Ecto neural progenitor cell (in vitro differentiated cells): ENCODE measurements at regions not wholly inside any gene's neighbourhood (a gene's known extent, or its start where the extent isn't known, plus 50 kb on each side); places are given as distances from the start of the nearest gene placed in this dataset.
A peak's percentile ranks its signal among the peaks of the same experiment; 100 is the strongest.

ENCODE experiments used
- DNase-seq: peaks from one replicate; pipeline ENCODE4 v3.0.0-alpha.2; 2018; ENCODE audit warnings: low spot score

DNA sequence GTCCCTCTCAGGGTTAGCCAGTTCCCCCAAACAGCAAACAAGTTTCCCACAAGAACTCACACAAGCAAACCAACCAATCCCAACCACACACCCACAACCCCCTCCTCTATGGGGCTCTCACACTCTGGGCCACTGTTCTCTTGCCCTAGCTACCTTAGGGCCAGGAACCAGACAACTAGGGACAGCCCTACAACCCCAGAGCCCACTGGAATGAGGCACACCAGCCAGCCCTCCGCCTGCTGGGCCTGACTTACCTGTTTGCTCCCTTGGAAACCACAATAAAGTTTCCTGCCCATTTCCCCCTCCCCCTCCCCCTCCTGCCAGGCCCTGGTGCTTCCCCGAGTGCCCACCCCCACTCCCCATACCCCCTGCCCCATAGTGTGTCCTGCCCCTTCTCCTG is 132.6 kb downstream of the WDR11 start:
- DNase-seq, result peak; percentile 32

DNA sequence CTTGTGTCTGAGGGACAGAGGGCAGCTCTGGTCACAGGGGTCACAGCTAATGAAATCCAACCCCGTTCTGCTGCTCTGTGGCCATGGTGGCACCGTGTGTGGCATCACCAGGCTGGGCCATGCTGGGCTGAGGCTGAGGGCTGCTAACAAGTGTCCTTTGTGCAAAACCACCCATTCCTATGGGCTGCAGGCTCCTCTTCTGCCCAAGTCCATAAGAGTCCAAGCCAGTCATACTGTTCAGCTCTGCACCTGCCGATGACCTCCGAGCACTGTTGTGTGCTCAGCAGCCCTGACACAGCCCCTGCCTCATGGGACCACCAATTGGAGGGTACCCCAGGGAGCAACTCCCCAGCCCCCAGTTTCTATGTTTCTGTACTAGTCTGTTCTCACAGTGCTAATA is 133.1 kb downstream of the WDR11 start:
- DNase-seq, result peak; percentile 25

DNA sequence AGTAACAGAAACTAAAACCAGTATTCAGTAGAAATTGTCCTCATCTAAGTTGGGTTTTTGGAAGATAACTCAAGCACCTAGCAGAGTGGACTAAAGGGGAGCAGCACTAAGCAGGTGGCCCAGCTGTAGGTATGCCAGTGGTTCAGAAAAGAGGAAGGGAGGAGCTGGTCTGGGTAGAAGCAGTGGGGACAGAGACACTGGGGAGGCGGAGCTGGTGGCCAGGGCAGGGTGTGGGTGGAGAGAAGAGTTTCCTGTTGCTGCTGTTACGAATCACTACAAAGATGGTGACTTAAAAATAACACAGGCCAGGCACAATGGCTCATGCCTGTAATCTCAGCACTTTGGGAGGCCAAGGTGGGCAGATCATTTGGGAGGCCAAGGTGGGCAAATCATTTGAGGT is 136.2 kb downstream of the WDR11 start:
- peak; percentile 15 for DNase-seq

DNA sequence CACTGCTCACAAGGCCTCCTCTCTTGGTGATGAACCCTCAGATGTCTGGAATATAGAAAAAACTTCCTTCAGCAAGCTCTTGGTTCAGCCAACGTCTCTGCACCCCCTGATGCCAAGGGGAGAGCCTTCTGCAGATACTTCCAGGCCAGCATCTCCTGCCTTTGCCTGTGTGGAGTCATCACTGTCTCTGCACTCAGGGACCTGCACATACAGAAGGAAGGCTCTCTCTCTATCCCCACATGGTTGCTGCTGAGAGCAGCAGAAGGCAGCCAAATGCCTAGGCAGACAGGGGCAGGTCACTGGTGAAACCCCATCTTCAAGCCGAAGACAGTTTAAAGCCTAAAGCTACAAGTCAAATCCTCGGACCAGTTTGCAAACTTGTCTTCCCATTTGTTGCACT is 137.6 kb downstream of the WDR11 start:
- DNase-seq, result peak; percentile 28

DNA sequence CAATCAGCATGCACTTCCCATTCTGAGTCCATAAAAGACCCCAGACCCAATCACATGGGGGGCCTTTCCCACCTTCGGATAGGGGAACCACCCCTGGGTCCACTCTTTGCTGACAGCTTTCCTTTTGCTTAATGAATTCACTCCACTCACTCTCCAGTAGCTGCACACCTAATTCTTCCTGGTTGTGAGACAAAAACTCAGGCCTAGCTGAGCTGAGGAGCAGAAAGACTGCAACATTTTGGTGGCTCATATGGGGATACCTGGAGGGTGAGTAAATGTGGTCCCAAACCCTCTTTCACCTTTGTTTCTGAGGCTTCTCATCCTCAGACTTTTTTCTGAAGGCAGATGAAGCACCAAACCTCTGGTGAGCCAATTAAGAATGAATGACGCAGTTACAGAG is 138.1 kb downstream of the WDR11 start:
- DNase-seq, result no peak

DNA sequence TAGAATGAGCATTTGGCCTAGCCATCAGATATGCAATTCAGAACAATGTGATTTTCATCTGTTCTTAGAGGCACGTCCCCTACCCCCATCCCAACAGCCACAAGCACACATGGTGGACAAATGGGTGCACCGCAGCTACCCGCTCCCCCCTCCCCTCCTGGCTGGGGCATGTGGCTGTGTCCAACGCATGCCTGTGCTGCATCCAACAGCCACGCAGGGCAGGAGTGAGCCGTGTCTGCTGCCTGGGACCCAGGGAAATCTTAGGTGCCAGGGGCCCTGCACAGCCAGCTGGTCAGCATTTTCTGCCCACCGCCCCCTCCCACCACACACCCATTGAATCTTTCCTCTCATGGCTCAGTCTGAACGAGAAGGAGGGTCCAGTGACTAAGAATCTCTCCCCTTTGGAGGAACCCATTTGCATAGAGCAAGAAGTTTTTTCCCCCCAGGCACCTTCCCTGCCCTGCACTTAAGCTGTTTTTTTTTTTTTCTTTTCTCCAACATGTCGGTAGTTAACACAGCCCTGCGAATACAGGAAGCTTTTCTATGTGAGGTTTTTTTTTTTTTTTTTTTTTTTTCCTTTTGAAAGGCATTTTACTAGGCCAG is 138.9 kb downstream of the WDR11 start:
- DNase-seq, result no peak

DNA sequence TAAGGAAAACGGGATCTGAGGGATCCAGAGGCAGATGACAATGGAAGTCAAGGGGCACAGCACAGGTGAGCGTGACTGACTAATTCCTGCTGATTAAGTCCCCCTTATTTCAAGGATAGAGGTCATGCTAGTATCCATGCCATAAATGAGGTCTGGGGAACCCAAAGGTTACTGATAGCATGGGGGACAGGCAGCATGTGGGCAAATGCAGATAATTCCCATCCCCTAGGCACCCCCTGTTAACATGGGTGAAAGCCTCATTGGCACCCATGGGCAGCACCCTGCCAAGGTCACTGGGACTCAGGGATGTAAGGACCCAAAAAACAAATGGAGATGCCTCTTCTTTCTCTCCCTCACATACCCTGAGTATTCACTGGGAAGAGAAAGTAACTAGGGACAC is 139.7 kb downstream of the WDR11 start:
- no peak for DNase-seq

DNA sequence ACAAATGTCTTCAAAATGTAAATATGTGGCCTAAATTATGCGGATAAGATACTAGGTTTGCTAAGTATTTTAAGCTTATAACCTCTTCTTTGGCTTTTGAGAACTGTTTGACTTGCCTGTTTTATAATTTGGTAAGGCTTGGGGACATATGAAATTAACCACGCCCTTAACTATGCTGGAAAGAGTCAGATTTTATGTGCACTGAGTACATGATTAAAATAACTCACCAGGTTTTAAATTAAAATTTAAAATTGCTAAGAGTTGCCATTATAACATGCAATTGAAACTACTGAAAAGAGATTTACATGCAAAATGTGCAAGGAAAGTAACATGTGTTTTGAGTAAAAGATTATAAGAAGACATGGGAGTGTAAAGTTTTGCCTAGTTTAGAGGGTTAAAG is 141.9 kb downstream of the WDR11 start:
- DNase-seq, result no peak

DNA sequence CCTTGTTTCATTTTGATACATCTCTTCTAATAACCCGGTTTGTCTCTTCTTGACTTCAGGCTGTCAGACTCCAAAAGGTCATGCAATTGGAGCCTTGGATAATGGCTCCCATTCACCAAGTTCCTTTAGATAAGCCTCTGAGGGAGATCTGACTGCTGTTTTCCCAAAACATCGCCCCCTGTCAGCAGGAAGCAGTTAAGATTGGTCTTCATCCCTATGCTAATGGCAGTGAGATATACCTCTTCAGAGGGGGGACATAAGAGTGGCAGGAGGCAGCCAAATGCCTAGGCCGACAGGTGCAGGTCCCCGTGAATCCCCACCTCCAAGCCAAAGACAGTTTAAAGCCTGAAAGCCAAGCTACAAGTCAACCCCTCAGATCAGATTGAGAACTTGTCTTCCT is 144.6 kb downstream of the WDR11 start:
- DNase-seq, result no peak

DNA sequence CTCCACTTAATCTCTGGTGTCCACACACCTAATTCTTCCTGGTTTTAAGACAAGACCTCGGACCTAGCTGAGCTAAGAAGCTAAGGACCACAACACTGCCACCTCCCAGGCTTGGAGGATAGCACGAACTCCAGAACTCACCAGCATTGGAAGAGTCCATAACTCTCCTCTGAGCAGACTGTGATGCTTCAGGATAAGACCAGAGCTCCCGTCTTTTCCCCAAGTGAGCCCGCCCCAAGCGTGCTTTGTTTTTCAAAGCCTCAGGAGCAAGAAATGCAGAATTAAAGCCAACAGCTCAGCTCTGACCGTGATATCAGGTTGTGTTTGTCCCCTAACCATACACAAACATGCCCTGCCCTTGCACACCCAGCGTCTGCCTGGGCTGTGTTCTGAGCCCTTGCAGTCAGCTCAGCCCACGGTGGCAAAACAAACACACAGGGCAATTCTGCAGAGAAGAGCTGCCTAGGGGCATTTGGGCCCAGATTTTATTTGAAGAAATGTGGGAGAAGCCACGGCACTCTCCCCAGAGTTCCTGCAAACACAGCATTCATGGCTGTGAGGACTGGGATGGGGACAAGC is 145.4 kb downstream of the WDR11 start:
- no peak for DNase-seq

DNA sequence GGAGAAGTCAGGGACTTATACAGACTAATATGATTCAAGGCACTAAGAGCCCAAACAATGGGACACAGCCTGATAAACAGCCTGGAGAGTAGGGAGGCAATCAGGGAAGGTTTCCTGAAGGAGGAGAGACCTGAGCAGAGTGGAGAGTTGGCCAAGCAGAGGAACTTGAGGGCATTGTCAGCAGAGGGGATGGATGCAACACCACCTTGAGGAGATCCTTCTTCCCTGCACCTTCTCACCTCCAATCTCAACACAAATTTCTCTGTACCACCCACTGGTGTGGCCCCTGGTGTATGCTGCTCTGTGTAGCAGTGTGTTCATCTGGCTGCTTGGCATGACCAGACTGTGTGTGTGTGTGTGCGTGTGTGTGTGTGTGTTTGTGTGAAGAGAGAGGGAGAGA is 146.2 kb downstream of the WDR11 start:
- DNase-seq, result no peak

DNA sequence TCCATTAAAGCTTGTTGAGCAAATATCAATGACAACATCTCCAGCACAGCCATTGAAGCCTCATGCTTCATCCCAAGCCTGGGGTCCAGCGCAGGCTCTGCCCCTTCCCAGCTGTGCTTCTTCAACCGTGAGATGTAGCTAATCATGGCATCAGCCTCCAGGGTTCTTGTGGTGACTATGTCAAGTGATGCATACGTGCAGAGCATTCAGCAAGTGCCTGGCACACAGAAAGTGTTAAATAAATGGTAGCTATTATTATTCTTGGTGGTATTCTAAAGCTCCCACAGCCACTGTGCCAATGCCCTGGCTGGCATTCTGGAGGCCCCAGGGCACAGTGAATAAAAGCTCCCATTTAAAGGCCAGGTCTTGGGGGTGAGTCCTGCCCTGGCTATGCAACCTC is 146.6 kb downstream of the WDR11 start:
- no peak for DNase-seq

DNA sequence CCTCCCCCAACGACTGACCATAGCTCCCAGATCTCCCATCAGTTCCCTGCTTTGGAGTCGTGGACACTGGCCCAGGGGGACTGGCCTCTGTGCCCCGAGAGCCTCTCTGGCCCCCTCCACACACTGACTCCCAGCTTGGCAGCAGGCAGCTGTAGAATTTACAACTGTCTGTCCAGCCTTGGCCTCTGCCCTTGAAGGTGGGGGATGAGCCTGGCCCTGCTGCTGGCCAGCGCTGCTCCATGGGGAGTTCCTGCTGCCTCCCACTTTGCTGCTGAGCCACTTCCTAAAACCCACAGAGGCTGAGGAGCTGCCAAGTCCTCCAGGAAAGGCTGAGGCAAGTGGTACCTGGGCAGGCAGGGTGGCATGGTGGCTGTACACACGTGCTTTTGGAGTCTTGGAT is 147.1 kb downstream of the WDR11 start:
- no peak for DNase-seq

DNA sequence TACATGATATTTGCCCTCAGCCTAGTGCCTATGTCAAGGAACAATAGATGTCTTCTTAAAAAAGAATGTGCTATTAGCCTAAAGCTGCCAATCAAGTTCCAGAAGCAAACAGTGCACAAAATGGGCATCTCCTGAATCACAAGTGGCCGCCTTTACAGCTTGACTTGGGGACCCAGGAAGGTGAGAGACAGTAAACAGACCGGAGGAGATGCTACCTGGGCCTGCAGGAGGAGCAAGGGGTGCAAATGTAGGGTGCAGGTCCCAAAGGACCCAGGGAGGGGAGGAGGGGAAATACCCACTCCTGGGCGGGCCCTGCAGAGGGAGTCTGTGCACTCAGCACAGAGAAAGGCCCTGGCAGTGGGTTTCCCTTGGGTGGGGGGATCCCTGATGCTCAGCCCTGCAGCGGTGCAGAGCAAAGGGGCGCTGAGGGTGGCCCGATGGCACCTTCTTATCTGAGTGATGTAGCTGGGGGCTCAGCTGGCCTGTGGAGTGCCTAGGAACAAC is 147.7 kb downstream of the WDR11 start:
- no peak for DNase-seq

DNA sequence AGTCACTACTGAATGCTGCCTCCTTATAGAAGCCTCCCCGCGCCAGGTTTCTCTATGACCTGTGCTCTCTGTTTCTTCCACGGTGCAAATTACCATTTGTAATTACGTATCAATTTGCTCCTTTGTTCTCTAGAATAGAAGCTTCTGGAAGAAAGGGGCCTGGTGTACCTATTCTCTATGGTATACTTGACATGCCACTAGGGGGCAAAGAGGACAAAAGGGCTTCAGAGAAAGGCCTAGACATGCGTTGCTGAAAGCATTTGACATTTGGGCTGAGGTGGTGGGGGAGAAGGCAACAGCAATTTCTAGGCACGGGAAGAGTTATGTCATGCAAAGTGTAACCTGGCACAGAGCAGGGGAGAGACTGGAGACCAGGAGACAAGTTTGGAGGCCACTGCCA is 148.7 kb downstream of the WDR11 start:
- DNase-seq, result no peak

DNA sequence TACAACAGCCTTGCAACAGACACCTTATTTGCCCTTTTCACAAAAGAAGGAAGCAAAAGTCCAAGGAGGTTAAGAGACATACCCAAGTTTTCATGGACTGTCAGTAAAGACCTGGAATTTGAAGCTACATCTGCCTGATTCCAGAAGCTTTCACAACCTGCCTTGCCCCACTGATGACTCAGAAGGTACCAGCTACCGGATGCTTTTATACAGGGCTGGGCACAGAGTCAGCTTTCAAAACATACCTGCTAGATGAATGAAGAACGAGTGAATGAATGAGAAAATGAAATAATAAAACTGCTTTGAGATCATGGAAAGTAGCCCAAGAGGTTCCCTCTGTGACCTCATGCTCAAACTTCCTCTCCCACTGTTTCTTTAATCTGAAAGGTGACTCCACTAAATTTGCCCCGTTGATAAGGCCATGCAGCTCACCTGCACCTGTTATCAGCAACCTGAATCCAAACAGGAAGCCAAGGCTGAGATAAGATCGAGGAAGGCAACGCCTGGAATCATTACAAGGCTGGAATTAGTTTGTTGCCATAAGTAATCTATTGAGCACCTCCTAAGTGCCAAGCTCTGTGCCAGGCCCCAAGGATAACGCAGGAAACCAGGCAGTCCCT is 151.5 kb downstream of the WDR11 start:
- no peak for DNase-seq

DNA sequence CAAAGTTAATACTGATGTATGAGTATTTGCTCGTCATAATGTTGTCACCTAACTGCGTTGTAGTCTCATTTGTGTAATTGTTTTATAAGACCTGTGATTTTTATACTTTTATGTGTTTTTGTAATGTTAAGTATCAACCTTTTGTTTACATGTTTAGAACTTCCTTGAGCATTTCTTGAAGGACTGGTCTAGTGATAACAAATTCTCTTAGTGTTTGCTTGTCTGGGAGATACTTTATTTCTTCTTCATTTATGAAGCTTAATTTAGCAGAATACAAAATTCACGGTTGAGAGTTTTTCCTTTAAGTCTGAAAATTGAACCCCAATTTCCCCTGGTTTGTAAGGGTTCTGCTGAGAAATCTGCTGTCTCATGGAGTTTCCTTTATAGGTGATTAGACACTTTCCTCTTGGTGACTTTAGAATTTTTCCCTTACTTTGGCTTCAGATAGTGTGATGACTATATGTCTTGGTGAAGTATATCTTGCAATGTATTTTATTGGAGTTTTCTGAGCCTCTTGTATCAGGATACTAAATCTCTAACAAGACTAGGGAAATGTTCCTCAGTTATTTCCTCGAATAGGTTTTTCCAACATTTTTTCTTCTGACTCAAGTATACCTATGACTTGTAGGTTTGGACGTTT is 154.9 kb downstream of the WDR11 start:
- DNase-seq, result no peak

DNA sequence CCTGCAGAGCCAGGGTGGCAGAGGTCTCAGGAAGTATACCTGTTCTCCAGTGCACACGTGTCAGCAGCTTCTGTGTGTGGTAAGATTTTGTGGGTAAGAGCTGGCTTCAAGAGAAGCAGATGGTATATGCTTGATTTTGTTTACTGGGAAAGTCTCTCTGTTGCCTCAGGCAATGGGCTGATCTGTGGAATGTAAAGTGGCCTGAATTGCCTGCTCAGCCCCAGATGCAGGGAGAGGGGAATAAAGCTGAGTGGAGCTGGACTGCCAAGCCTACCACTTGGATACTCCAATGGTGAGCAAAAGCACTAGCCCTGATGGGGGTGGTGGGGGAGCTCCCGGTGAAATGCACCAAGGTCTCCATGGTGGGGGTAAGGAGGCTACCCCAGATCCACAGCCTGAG is 156.1 kb downstream of the WDR11 start:
- DNase-seq, result no peak

DNA sequence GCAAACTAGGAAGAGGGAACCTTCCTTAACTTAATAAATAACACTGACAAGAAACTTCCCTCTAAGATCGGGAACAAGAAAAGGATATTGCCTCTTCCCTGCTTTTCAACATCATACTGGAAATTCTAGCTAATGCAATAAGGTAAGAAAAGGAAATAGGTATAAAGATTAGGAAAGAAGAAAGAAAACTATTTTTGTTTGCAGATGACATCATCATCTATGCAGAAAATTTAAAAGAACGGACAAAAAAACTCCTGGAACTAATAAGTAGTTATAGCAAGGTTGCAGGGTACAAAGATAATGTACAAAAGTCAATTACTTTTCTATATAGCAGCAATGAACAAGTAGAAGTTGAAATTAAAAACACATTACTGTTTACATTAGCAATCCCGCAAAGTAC is 164.8 kb downstream of the WDR11 start:
- no peak for DNase-seq

DNA sequence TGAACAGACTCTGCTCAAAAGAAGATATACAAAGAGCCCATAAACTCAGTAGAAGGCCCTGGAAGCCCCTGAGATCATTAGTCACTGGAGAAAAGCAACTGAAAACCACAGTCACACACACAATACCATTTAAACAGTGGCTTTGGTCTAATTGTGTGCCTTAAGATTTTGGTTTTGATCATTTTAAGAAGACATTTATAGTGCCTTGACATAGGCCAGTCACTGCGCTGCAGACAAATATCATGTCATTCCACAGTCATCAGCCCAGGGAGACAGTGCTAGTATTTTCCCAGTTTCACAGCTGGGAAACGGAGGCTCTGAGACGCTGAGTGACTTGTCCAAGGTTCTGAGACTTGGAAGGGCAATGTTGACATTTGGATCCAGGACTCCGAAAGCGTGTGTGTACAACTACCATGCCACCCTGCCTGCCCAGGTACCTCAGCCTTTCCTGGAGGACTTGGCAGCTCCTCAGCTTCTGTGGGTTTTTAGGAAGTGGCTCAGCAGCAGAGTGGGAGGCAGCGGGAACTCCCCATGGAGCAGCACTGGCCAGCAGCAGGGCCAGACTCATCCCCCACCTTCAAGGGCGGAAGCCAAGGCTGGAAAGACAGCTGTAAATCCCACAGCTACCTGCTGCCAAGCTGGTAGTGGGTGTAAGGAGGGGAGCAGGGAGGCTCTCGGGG is 173.9 kb downstream of the WDR11 start:
- no peak for DNase-seq

DNA sequence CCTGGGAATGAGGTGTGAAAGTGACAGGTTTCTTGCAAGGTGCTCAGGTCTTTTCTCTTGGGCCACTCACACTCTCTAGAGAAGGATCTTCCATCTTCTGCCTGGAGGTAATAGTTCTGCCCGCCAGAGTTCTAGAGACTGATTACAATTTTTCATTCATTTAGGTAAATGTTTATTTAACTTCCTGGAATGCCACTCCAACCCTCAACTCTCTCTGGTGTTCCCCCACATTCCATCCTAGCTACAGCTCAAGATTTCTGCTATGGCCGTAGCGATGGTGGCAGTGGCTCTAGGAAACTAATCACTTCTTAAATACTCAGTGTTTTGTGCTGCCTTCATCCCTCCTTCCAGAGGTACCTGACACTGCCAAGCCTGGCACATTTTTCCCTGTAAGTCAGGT is 174.6 kb downstream of the WDR11 start:
- no peak for DNase-seq

DNA sequence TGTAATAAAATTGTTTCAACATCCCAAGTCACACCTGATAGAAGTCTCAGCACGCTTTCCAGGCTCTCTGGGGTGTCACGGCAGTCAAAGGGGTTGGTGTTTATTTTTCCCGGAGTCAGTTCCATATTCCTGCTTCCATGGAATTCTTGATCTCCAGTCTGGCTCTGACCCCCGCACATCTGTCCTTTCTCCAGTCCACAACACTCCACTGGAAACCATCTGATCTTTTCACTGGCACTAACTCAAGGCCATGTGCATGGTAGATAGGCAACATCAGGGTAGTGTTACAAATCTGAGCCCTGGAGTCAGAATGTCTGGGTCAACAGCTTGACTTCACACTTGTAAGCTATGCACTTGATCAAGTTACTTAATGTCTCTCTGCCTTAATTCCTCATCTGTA is 176.2 kb downstream of the WDR11 start:
- no peak for DNase-seq

DNA sequence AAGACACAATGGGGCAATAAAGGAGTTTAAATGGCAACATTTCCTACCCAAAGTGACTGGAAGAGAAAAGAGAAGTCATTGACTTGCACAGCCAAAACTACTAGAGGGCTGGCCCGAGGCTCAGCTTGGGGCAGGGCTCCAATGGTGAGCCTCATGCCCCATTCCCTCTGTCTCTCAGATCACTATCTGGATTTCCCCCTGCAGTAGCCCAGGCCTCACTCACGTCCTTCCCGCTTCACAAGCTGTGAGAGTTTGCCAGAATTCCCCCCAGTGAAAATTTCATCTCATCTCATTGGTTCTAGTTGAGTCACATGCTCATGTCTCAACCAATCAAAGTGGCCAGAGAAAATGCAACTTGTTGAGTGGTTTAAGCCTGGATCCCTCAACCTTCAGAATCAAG is 181.3 kb downstream of the WDR11 start:
- no peak for DNase-seq
